ENCODE measurements at regions not wholly inside any gene's neighbourhood (a gene's known extent, or its start where the extent isn't known, plus 50 kb on each side); places are given as distances from the start of the nearest gene placed in this dataset.

DNA sequence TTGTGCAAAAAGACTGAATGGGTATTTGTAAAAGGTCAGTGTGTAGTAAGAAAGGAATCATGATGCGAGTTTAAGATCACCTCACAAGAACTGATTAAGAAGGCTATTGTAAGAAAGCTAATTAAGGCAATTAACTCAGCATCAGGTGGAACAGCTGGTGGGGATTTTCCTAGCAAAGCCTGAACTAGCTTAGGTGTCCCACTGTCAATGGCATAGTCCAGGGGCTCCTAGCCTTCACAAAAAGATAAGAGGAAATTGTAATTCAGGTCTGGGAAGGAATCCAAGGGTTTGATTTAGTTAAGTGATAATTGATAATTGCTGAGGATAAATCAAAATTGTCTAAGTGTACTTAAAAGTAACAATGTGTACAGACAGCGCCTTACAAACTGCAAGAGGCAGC, 901.6 kb downstream of the TUSC7 start:
- TF ChIP-seq, protein P1, sequence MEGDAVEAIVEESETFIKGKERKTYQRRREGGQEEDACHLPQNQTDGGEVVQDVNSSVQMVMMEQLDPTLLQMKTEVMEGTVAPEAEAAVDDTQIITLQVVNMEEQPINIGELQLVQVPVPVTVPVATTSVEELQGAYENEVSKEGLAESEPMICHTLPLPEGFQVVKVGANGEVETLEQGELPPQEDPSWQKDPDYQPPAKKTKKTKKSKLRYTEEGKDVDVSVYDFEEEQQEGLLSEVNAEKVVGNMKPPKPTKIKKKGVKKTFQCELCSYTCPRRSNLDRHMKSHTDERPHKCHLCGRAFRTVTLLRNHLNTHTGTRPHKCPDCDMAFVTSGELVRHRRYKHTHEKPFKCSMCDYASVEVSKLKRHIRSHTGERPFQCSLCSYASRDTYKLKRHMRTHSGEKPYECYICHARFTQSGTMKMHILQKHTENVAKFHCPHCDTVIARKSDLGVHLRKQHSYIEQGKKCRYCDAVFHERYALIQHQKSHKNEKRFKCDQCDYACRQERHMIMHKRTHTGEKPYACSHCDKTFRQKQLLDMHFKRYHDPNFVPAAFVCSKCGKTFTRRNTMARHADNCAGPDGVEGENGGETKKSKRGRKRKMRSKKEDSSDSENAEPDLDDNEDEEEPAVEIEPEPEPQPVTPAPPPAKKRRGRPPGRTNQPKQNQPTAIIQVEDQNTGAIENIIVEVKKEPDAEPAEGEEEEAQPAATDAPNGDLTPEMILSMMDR (IDR thresholded peaks at IDR 0.05), result no peak
- DNase-seq (ENCODE audit: low spot score), result no peak
- Histone ChIP-seq H3K27ac (no peak overlapping the region), H3K4me3 (no peak overlapping the region)

DNA sequence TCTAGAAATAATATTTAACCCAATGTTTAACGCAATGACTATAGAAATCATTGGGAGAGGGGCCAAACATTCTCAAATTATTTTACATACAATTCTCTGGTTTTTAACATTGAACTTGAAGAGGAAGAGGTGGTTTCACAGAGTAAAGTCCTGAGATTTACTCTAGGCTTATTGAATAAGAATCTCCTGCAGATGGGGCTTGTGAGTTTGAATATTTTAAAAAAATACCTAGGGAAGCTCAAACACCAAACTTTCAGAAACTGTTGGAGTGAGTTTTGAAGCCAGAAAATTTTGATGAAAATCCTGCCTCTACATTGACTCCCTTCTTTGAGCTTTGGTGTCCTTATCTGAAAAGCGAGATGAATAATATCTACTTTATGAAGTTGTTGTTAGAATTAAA, 906.6 kb downstream of the TUSC7 start:
- H3K4me3 ChIP-seq, result no peak overlapping the region
- DNase-seq (ENCODE audit: low spot score), result no peak
- TF ChIP-seq, protein P1 (IDR thresholded peaks at IDR 0.05), result no peak
- no peak overlapping the region for H3K27ac ChIP-seq

DNA sequence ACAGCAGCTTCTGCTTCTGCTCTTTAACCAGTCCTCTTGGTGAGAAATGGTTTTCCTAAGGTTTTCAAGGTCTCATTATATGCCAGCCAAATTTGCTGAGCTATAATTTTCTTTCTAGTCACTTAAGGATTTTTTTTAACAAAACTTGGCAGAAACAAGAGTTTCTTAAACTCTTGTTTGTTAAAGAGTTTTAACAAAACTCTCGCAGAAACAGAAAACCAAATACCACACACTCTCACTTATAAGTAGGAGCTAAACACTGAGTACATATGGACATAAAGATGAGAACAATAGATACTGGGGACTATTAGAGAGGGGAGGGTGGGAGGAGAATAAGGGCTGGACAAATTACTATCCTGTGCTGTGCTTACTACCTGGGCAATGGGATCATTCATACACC, 908.3 kb downstream of the TUSC7 start:
- no peak overlapping the region for H3K27ac ChIP-seq
- no peak overlapping the region for H3K4me3 ChIP-seq
- TF ChIP-seq, protein P1 (IDR thresholded peaks at IDR 0.05), result no peak
- DNase-seq (ENCODE audit: low spot score), result no peak

DNA sequence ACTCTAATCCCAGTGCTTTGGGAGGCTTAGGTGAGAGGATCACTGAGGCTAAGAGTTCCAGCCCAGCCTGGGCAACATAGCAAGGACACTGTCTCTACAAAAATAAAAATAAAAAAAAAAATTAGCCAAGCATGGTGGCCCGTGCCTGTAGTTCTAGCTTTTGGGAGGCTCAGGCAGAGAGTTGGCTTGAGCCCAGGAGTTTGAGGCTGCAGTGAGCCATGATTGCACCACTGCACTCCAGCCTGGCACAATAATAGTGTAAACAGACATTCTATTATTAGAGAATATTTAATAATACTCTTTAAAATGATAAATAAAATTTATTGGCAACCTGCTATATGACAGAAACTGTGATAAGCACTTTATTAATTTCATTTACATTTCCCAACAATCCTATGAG, 908.9 kb downstream of the TUSC7 start:
- no peak for DNase-seq (ENCODE audit: low spot score)
- TF ChIP-seq, protein P1 (IDR thresholded peaks at IDR 0.05), result no peak
- no peak overlapping the region for H3K4me3 ChIP-seq
- H3K27ac ChIP-seq, result no peak overlapping the region

DNA sequence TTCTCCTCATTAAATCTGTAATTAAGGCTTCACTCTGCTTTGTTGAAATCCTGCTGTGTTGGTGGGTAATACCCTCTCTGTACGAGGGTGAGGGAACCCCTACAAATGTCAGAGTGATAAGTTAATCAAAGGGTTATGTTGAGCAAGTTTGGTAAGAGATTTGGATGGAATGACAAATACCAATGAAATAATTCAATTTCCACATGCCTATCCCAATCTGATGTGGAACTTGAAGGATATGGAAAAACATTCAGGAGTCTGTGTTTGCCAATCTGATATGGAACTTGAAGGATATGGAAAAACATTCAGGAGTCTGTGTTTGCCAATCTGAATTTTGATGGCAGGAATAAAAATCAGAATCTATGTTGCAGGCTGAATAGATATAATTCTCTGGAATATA, 910.2 kb downstream of the TUSC7 start:
- TF ChIP-seq, protein P1 (IDR thresholded peaks at IDR 0.05), result no peak
- Histone ChIP-seq H3K4me3 (no peak overlapping the region), H3K27ac (no peak overlapping the region)
- DNase-seq (ENCODE audit: low spot score), result no peak

DNA sequence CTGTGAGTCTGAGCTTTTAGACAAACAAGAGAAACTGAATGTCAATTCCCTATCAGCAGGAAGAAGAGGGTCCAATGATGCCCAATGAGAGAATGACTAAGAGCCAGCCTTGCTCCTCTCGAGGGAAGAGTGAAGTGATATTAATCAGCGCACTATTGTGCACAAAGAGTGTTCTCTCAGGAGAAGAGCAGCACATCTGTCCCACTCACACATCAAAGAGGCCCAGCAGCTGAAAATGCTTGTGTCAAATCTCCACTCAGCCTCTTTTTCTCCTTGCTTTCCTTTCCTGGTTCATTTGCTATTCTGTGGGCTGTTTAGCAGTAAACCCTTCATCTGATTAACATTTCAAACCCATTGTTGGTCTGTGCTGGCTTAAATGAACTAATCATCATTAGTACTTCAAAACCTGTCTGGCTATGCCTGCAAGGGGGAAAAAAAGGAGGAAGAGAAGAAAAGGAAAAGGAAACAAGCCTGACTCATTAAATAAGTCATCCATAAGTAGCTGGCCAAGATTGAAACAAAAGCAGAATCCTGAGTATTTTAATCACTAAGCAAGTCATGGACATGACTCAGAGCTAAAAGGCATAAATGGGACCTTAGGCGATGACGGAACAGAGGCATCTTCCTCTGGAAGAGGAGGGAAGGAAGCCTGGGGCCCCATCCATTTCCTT, 912.7 kb downstream of the TUSC7 start:
- TF ChIP-seq, protein P1 (IDR thresholded peaks at IDR 0.05), result no peak
- no peak for DNase-seq (ENCODE audit: low spot score)

DNA sequence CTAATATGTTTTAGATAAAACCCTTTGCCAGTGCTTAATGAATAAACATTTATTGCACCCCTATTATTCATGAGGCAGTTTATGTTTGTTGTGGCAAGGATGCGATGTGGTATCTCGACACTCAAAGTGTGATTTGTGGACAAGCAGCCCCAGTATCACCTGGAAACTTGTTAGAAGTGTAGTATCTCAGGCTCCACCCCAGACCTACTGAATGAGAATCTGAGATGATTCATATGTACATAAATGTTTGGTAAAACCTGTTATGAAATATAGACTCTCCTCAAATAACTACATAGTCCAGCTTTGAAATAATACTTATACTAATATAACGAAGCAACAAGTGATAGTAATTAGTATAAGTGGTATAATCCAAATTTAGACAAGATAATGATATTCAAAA, 914.8 kb downstream of the TUSC7 start:
- Histone ChIP-seq H3K27ac (no peak overlapping the region), H3K4me3 (no peak overlapping the region)
- TF ChIP-seq, protein P1 (IDR thresholded peaks at IDR 0.05), result no peak
- no peak for DNase-seq (ENCODE audit: low spot score)

More for the DNA sequence above, 912.7 kb downstream of the TUSC7 start:
- no peak overlapping the region for H3K27ac ChIP-seq
- H3K4me3 ChIP-seq, result no peak overlapping the region

All from coronary artery (tissue), 2 donors.